K562 (cell line): ENCODE measurements at regions not wholly inside any gene's neighbourhood (a gene's known extent, or its start where the extent isn't known, plus 50 kb on each side); places are given as distances from the start of the nearest gene placed in this dataset.

Source experiments
- TF ChIP-seq, protein P1 (sequence below): fragments of 450-650 bp; formaldehyde crosslinking; IDR thresholded peaks from 2 replicates; pipeline ENCODE4 v1.4.0; 2022; ENCODE audit warnings: missing genetic modification characterization
- TF ChIP-seq, protein P2 (sequence below), 3 experiments: IDR thresholded peaks in 2 of 3; conservative IDR thresholded peaks in 1 of 3; 2 replicates each; pipeline ENCODE4 v1.5.1; 2011 to 2012; ENCODE audit warnings: low read length in 3 of 3, mild to moderate bottlenecking in 3 of 3, control low read depth in 2 of 3, improper control_type of control experiment in 1 of 3, inconsistent platforms in 1 of 3, low read depth in 1 of 3, mixed read lengths in 1 of 3, moderate library complexity in 1 of 3; ENCODE audit not compliant: insufficient read depth in 2 of 3

DNA sequence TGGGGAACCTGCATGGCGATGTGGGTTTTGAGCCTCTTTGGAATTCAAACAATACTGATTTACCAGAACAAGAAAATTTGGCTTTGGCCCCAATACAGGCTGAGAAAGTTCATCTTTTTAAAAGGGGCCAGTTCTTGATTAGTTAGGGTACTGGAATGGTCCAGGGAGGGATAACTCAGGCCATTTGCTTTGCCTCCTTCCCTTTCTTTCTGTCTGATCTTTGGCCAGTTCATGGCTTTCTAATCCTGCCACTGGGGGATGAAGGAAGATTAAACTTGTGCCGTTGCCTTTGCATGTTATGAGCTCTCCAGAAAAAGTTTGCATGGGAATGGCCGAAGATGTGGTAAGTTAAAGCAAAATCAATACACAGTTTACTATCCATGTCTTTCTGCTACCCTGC lies 78.4 kb downstream of the ADAMTS15 start:
- TF ChIP-seq, protein P1, sequence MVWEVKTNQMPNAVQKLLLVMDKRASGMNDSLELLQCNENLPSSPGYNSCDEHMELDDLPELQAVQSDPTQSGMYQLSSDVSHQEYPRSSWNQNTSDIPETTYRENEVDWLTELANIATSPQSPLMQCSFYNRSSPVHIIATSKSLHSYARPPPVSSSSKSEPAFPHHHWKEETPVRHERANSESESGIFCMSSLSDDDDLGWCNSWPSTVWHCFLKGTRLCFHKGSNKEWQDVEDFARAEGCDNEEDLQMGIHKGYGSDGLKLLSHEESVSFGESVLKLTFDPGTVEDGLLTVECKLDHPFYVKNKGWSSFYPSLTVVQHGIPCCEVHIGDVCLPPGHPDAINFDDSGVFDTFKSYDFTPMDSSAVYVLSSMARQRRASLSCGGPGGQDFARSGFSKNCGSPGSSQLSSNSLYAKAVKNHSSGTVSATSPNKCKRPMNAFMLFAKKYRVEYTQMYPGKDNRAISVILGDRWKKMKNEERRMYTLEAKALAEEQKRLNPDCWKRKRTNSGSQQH: no peak
- TF ChIP-seq, protein P2, sequence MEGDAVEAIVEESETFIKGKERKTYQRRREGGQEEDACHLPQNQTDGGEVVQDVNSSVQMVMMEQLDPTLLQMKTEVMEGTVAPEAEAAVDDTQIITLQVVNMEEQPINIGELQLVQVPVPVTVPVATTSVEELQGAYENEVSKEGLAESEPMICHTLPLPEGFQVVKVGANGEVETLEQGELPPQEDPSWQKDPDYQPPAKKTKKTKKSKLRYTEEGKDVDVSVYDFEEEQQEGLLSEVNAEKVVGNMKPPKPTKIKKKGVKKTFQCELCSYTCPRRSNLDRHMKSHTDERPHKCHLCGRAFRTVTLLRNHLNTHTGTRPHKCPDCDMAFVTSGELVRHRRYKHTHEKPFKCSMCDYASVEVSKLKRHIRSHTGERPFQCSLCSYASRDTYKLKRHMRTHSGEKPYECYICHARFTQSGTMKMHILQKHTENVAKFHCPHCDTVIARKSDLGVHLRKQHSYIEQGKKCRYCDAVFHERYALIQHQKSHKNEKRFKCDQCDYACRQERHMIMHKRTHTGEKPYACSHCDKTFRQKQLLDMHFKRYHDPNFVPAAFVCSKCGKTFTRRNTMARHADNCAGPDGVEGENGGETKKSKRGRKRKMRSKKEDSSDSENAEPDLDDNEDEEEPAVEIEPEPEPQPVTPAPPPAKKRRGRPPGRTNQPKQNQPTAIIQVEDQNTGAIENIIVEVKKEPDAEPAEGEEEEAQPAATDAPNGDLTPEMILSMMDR (IDR thresholded peaks at IDR 0.05 in 2 of 3, conservative IDR thresholded peaks at IDR 0.05 in 1 of 3; ENCODE audit: insufficient read depth in 2 of 3, low read depth in 1 of 3, low read length in 3 of 3): no peak
